Neural progenitor cell (in vitro differentiated cells): ENCODE measurements at regions not wholly inside any gene's neighbourhood (a gene's known extent, or its start where the extent isn't known, plus 50 kb on each side); places are given as distances from the start of the nearest gene placed in this dataset.

Experiments used
- DNase-seq: peaks from one replicate; pipeline ENCODE4 v3.0.0-alpha.2; 2016; ENCODE audit warnings: low spot score
- H2AFZ ChIP-seq: fragments of 200-600 bp; sonication (generic); replicated peaks from 2 replicates; pipeline ENCODE4 v1.6.1; 2016; ENCODE audit warnings: antibody characterized with exemption
- H3F3A ChIP-seq: fragments of 200-600 bp; sonication (generic); 2 replicates; pipeline ENCODE4 v1.6.1; 2016; ENCODE audit warnings: antibody characterized with exemption, low read depth
- H3K27ac ChIP-seq: fragments of 200-600 bp; sonication (generic); 2 replicates; pipeline ENCODE4 v1.5.1; 2016; ENCODE audit warnings: mild to moderate bottlenecking
- H3K27me3 ChIP-seq: fragments of 200-600 bp; sonication (generic); 2 replicates; pipeline ENCODE4 v1.6.1; 2016; ENCODE audit warnings: mild to moderate bottlenecking, moderate library complexity
- H3K36me3 ChIP-seq: fragments of 200-600 bp; sonication (generic); 2 replicates; pipeline ENCODE4 v1.5.1; 2016
- H3K4me1 ChIP-seq: fragments of 200-600 bp; sonication (generic); 2 replicates; pipeline ENCODE4 v1.6.1; 2016; ENCODE audit warnings: mixed run types
- H3K4me2 ChIP-seq: fragments of 200-600 bp; sonication (generic); 2 replicates; pipeline ENCODE4 v1.6.1; 2016
- H3K4me3 ChIP-seq: fragments of 200-600 bp; sonication (generic); 2 replicates; pipeline ENCODE4 v1.5.1; 2016
- H3K79me2 ChIP-seq: fragments of 200-600 bp; sonication (generic); 2 replicates; pipeline ENCODE4 v1.6.1; 2016; ENCODE audit warnings: low read depth
- H3K9ac ChIP-seq: fragments of 200-600 bp; sonication (generic); 2 replicates; pipeline ENCODE4 v1.6.1; 2016
- H3K9me3 ChIP-seq: fragments of 200-600 bp; sonication (generic); 2 replicates; pipeline ENCODE4 v1.5.1; 2016; ENCODE audit warnings: low read depth
- H4K20me1 ChIP-seq: fragments of 200-600 bp; sonication (generic); 2 replicates; pipeline ENCODE4 v1.6.1; 2016; ENCODE audit warnings: low read depth
- H3K27ac Mint-ChIP-seq: 3 replicates; pipeline ENCODE4 v1.8.0; 2021; ENCODE audit warnings: mixed read lengths
- H3K27me3 Mint-ChIP-seq: 2 replicates; pipeline ENCODE4 v1.8.0; 2022; ENCODE audit warnings: low read depth, mild to moderate bottlenecking, inconsistent platforms, moderate library complexity, mixed read lengths; ENCODE audit not compliant: insufficient read depth
- H3K36me3 Mint-ChIP-seq: 3 replicates; pipeline ENCODE4 v1.8.0; 2021; ENCODE audit warnings: mixed read lengths
- H3K4me1 Mint-ChIP-seq: 3 replicates; pipeline ENCODE4 v1.8.0; 2021; ENCODE audit warnings: mixed read lengths
- H3K4me3 Mint-ChIP-seq: 3 replicates; pipeline ENCODE4 v1.8.0; 2021; ENCODE audit warnings: mild to moderate bottlenecking, moderate library complexity, mixed read lengths
- H3K9me3 Mint-ChIP-seq: 3 replicates; pipeline ENCODE4 v1.8.0; 2020; ENCODE audit warnings: mixed read lengths
- EZH2 ChIP-seq: fragments of 200-600 bp; sonication (generic); IDR thresholded peaks from 2 replicates; pipeline ENCODE4 v1.6.1; 2017; ENCODE audit warnings: antibody characterized with exemption, mild to moderate bottlenecking, moderate library complexity
- EZH2phosphoT487 ChIP-seq: fragments of 200-600 bp; sonication (generic); IDR thresholded peaks from 2 replicates; pipeline ENCODE4 v1.6.1; 2017; ENCODE audit warnings: antibody characterized with exemption
- TF ChIP-seq, protein P1 (sequence below): fragments of 200-600 bp; sonication (generic); IDR thresholded peaks from 2 replicates; pipeline ENCODE4 v1.5.1; 2017; ENCODE audit warnings: antibody characterized with exemption, mild to moderate bottlenecking

DNA sequence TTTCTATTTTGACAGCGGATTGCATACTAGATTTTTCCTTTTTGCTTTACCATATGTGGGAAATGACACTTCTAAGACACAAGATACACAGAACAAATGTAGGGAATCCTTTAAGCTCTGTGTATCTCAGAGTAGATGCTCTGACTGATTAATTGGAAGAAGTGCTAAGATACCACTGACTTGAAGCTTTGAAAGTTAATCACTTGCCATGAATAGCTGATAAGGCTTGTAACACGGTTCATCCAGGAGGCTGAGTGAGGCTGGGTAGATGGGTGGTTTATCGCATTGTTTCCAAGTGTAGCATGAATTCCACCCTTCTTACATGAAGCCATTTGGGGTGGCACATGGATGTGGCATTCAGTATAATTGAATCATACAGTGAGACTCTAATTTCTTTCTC lies 654.1 kb upstream of the RBFOX1 start:
- H3F3A ChIP-seq = no peaks in the 10 kb centered on the region
- no peak overlapping the region for H3K4me3 ChIP-seq
- Mint-ChIP-seq H3K4me3 (no peak overlapping the region), H3K27ac (no peak overlapping the region), H3K27me3 (no peaks in the 10 kb centered on the region), H3K9me3 (peaks cover 2% of the 10 kb centered on the region), H3K36me3 (no peaks in the 10 kb centered on the region), H3K4me1 (no peaks in the 10 kb centered on the region)
- no peaks in the 10 kb centered on the region for H3K36me3 ChIP-seq
- H3K79me2 ChIP-seq = no peaks in the 10 kb centered on the region
- H3K27ac ChIP-seq = no peak overlapping the region
- H3K4me1 ChIP-seq = no peaks in the 10 kb centered on the region
- TF ChIP-seq, protein P1, sequence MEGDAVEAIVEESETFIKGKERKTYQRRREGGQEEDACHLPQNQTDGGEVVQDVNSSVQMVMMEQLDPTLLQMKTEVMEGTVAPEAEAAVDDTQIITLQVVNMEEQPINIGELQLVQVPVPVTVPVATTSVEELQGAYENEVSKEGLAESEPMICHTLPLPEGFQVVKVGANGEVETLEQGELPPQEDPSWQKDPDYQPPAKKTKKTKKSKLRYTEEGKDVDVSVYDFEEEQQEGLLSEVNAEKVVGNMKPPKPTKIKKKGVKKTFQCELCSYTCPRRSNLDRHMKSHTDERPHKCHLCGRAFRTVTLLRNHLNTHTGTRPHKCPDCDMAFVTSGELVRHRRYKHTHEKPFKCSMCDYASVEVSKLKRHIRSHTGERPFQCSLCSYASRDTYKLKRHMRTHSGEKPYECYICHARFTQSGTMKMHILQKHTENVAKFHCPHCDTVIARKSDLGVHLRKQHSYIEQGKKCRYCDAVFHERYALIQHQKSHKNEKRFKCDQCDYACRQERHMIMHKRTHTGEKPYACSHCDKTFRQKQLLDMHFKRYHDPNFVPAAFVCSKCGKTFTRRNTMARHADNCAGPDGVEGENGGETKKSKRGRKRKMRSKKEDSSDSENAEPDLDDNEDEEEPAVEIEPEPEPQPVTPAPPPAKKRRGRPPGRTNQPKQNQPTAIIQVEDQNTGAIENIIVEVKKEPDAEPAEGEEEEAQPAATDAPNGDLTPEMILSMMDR = no peak
- TF ChIP-seq EZH2phosphoT487 (no peak), EZH2 (no peak)
- DNase-seq = no peak
- H4K20me1 ChIP-seq = no peaks in the 10 kb centered on the region
- no peak overlapping the region for H3K9ac ChIP-seq
- no peak overlapping the region for H2AFZ ChIP-seq
- H3K9me3 ChIP-seq = no peaks in the 10 kb centered on the region
- H3K27me3 ChIP-seq = peaks cover 6% of the 10 kb centered on the region
- H3K4me2 ChIP-seq = no peak overlapping the region

DNA sequence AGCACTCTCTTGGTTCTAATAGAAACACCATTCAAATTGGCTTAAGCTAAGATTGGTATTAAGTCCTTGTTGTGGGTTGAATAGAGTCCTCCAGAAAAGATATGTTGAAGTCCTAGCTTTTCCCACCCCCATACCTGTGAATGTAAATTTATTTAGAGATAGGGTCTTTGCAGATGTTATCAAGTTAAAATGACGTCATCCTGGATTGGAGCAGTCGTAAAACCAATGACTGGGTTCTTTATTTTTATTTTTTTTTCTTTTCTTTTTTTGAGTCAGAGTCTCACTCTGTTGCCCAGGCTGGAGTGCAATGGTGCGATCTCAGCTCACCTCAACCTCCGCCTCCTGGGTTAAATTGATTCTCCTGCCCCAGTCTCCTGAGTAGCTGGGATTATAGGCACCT lies 658.6 kb upstream of the RBFOX1 start:
- H3K4me2 ChIP-seq = no peak overlapping the region
- peaks cover 2% of the 10 kb centered on the region for H3K27me3 Mint-ChIP-seq
- no peaks in the 10 kb centered on the region for H3K27me3 ChIP-seq
- no peak overlapping the region for H2AFZ ChIP-seq
- TF ChIP-seq EZH2 = no peak
- H3K36me3 Mint-ChIP-seq = no peaks in the 10 kb centered on the region
- H3K27ac ChIP-seq = no peak overlapping the region
- no peaks in the 10 kb centered on the region for H3K4me1 ChIP-seq
- no peaks in the 10 kb centered on the region for H4K20me1 ChIP-seq
- H3K36me3 ChIP-seq = no peaks in the 10 kb centered on the region
- no peaks in the 10 kb centered on the region for H3K4me1 Mint-ChIP-seq
- no peak overlapping the region for H3K4me3 Mint-ChIP-seq
- no peak overlapping the region for H3K9ac ChIP-seq
- H3F3A ChIP-seq = no peaks in the 10 kb centered on the region
- no peak for DNase-seq
- no peak overlapping the region for H3K27ac Mint-ChIP-seq
- H3K9me3 ChIP-seq = no peaks in the 10 kb centered on the region
- H3K4me3 ChIP-seq = no peak overlapping the region
- H3K79me2 ChIP-seq = no peaks in the 10 kb centered on the region
- peaks cover 4% of the 10 kb centered on the region for H3K9me3 Mint-ChIP-seq

DNA sequence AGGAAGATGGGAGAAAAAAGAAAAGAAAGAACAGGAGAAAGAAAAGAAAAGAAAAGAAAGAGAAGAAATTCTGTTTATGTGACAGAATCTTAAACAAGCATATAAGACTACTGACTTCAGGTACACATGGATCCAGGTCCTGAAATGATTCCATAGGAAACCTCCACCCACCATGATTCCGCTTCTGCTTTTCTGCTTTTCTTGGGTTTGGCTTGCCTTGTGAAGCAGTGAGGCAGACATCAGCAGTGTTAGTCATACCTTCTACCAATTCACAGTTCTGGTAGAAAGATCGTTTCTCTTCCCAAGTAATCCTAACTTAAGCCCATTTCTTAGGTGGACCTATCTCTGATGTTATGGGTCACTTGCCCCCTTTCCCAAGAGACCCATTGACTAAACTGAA lies 660.1 kb upstream of the RBFOX1 start:
- H3K36me3 ChIP-seq = no peaks in the 10 kb centered on the region
- no peak for DNase-seq
- H2AFZ ChIP-seq = no peak overlapping the region
- no peak overlapping the region for H3K27ac ChIP-seq
- no peaks in the 10 kb centered on the region for H3K27me3 ChIP-seq
- H3K27me3 Mint-ChIP-seq = peaks cover 2% of the 10 kb centered on the region
- H3K4me1 ChIP-seq = no peaks in the 10 kb centered on the region
- peaks cover 4% of the 10 kb centered on the region for H3K9me3 Mint-ChIP-seq
- H3K79me2 ChIP-seq = no peaks in the 10 kb centered on the region
- H3K9me3 ChIP-seq = no peaks in the 10 kb centered on the region
- no peak for TF ChIP-seq EZH2phosphoT487
- TF ChIP-seq, protein P1 = no peak
- no peak for TF ChIP-seq EZH2
- no peak overlapping the region for H3K4me3 Mint-ChIP-seq
- no peaks in the 10 kb centered on the region for H4K20me1 ChIP-seq
- H3K9ac ChIP-seq = no peak overlapping the region
- H3K4me2 ChIP-seq = no peak overlapping the region
- no peaks in the 10 kb centered on the region for H3F3A ChIP-seq
- no peak overlapping the region for H3K27ac Mint-ChIP-seq
- no peak overlapping the region for H3K4me3 ChIP-seq
- H3K4me1 Mint-ChIP-seq = no peaks in the 10 kb centered on the region
- no peaks in the 10 kb centered on the region for H3K36me3 Mint-ChIP-seq

GRCh38 chr16:6667393-6667792 lies 665.3 kb upstream of the RBFOX1 start:
- TF ChIP-seq, protein P1 = no peak
- TF ChIP-seq EZH2 (no peak), EZH2phosphoT487 (no peak)
- no peak overlapping the region for H3K4me2 ChIP-seq
- H3K36me3 ChIP-seq = no peaks in the 10 kb centered on the region
- no peak overlapping the region for H2AFZ ChIP-seq
- Mint-ChIP-seq H3K4me1 (no peaks in the 10 kb centered on the region), H3K27ac (no peak overlapping the region), H3K36me3 (no peaks in the 10 kb centered on the region), H3K9me3 (no peaks in the 10 kb centered on the region), H3K27me3 (peaks cover 2% of the 10 kb centered on the region), H3K4me3 (no peak overlapping the region)
- no peak overlapping the region for H3K4me3 ChIP-seq
- no peaks in the 10 kb centered on the region for H3K79me2 ChIP-seq
- no peaks in the 10 kb centered on the region for H3K4me1 ChIP-seq
- H3K9ac ChIP-seq = no peak overlapping the region
- no peaks in the 10 kb centered on the region for H3K27me3 ChIP-seq
- H3K27ac ChIP-seq = no peak overlapping the region
- no peaks in the 10 kb centered on the region for H3F3A ChIP-seq
- DNase-seq = no peak
- no peaks in the 10 kb centered on the region for H4K20me1 ChIP-seq
- no peaks in the 10 kb centered on the region for H3K9me3 ChIP-seq
